HG03159 (cell line): ENCODE measurements at regions not wholly inside any gene's neighbourhood (a gene's known extent, or its start where the extent isn't known, plus 50 kb on each side); places are given as distances from the start of the nearest gene placed in this dataset.
"Not testable (repeated sequence)": the region's sequence is repeated elsewhere in the genome, so short reads cannot be mapped to it uniquely, and the experiment has no call there.

Experiments
- ATAC-seq: cut with Tn5 transposase; IDR thresholded peaks from one replicate; pipeline ENCODE4 v1.9.1; 2021; ENCODE audit warnings: mild to moderate bottlenecking, moderate library complexity; ENCODE audit not compliant: unreplicated experiment

GRCh38 chr2:234166531-234166930 lies 116.0 kb downstream of the SPP2 start:
- ATAC-seq, result no peak

DNA sequence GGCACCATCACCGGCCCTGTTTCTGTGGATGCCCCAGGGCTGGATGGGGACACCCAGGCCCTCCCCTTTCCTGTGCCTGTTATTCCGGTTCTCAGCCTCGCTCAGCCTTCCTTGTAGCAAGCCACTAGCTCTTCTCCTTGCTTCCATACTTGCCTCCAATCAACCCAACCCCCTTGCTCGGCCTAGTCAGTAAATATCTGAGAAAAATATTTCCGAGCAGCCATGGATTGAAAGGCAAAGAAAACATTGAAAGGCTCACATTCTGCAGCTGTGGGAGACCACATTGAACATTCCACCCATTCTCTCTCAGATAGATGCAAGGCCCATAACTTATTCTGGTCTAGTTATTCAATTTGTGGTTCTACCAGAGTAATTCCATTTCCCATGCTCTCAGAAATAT lies 114.9 kb downstream of the SPP2 start:
- no peak for ATAC-seq

DNA sequence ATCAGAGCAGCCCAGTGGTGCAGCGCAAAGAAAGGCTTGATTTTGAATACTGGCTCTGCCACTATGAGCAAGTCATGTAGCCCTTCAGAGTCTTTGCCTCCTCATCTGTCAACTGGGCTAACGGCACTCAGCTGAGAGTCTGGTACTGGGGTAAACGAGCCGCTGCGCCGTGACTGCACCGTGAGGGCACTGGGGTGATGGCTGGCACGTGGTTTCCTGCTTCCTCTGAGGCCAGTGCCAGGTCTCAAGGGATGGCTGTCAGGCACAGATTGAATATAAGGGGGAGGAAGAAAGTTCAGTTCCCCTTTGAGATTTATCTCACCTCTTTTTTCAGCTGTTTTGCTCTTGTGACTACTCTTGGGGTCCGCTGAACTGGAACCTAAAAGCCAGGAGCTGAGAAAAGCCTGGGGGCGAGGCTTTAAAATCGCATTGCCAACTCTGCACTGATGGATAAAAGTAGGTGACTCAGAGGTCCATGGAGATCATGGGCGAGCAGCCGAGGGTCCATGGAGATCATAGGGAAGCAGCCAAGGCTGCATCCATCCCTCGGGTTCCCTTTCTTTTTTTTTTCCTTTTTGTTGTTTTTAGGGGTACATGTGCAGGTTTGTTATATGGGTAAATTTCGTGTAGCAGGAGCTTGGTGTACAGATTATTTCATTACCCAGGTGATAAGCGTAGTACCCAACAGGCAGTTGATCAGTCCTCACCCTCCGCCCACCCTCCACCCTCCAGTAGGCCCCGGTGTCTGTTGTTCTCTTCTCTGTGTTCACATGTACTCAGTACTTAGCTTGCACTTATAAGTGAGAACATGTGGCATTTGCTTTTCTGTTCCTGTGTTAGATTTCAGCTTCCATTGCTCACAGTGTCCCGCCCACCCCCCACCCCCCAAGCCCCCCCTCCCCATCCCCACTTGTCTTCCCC lies 114.3 kb downstream of the SPP2 start:
- no peak for ATAC-seq

GRCh38 chr2:234163510-234164045 lies 113.1 kb downstream of the SPP2 start:
- ATAC-seq, result no peak

- no peak for ATAC-seq
These were observed 112.4 kb downstream of the SPP2 start for GRCh38 chr2:234162861-234163260.

- no peak for ATAC-seq
These were observed 111.4 kb downstream of the SPP2 start for GRCh38 chr2:234161932-234162331.

GRCh38 chr2:234158812-234159211 lies 108.3 kb downstream of the SPP2 start:
- ATAC-seq, result no peak

GRCh38 chr2:234157817-234158588 lies 107.5 kb downstream of the SPP2 start:
- no peak for ATAC-seq

DNA sequence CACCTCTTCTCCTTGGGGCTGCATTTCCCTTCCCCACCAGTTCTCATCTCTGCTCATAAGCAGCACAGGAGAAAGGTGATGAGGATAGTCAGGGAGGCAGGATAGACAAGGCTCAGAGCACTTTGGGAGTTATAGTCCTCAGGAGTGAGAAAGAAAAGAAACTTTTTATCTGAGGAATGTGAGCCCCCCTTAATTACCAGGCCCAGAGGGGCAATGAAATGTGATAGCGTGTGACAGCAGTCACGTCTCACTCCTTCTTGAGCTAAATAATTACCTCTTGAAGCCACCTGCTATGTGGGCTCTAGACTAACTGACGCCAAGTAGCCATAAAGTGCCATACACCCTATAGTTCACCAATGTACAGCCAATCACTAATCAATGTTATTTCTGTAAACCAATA lies 105.8 kb downstream of the SPP2 start:
- ATAC-seq, result no peak

DNA sequence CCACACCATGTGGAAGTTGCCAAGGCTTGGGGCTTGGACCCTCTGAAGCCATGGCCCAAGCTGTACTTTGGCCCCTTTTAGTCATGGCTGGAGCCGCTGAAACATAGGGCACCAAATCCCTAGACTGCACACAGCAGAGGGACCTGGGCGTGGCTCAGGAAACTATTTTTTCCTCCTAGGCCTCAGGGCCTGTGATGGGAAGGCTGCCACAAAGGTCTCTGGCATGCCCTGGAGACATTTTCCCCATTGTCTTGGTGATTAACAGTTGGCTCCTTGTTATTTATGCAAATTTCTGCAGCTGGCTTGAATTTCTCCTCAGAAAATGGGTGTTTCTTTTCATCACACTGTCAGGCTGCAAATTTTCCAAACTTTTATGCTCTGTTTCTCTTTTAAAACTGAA lies 102.3 kb downstream of the SPP2 start:
- not testable (repeated sequence) for ATAC-seq

DNA sequence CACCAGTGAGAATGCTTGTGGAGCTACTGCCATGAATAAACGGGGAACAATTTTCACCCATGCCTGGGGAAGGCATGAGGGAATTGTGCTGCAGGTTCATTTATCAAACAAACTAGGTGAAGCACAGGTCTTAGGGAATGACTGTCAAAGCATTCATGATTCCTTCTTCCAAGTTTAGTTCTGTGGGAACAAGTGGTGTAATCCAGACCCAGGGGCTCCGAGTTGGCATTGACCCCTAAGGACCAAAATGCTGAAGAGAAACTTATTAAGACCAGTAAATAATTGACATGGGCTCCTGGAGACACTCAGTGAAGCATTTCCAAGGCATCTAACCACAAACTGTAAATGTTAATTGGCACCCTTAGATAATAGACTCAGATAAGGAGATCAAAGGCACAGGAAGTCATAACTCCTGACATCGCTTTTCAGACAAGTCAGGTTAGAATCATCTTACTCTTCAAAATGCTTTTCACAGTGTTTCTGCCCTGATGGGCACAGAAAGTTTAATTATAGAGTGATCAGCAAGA lies 96.9 kb downstream of the SPP2 start:
- ATAC-seq, result no peak

DNA sequence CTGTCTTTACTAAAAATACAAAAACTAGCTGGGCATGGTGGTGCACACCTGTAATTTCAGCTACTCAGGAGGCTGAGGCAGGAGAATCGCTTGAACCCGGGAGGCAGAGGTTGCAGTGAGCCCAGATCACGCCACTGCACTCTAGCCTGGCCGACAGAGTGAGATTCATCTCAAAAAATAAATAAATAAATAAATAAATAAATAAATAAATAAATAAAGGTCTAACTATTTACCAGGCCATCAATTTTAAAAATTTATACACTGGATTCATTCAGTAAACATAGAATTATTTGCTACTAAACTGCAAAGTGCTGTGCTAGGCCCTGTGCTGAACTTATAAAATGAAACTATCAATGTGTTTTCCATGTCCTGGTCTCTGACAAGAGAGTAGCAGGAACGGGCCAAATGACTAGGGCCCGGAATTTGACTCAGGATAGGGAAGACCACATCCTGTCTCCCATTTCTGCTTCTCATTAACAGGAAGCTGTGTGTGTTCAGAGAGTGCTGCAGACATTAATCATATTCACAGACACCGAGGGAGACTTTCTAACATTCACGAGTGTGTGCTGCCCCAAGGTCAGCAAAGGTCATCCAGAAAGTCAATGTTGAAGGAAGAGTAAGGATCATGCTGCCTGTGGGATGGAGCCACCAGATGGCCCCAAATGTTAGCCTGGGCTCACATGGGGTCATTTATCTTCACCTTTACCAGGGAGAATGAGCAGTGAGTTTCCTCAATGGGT lies 95.8 kb downstream of the SPP2 start:
- no peak for ATAC-seq

DNA sequence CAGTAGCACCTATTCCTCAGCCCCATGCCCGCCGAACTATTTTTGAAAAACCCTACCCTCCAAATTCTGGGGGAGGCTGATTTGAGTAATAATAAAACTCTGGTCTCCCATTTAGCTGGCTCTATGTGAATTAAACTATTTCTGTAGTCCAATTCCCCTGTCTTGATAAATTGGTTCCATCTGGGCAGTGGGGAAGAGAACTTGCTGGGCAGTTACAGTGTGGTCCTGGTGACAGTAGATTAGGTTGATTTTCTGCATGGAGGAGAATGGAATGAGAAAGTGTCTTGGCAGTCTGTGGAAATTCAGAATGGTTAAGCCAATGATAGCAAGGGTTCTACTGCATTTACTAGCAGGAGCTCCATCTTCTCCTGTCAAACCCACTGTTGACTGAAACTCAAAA lies 95.0 kb downstream of the SPP2 start:
- no peak for ATAC-seq

- ATAC-seq, result no peak
These were observed 94.6 kb downstream of the SPP2 start for GRCh38 chr2:234145057-234145456.

- no peak for ATAC-seq
These were observed 93.4 kb downstream of the SPP2 start for GRCh38 chr2:234143896-234144295.

DNA sequence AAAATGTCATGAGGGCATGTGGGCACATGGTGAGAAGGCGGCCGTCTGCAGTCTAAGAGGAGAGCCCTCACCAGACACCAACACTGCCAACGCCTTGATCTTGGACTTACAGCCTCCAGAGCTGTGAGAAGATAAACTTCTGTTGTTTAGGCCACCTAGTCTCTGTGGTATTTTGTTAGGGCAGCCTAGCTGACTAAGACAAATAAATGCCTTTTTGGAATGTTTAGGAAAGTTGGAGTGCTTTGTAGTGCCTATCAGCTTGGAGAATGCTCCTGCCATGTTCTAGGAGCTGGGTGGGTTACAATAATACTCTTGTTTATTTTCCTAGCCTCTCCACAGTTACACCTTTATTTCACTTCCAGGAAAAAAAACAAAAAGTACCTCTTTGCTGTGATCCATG lies 92.0 kb downstream of the SPP2 start:
- ATAC-seq, result no peak

DNA sequence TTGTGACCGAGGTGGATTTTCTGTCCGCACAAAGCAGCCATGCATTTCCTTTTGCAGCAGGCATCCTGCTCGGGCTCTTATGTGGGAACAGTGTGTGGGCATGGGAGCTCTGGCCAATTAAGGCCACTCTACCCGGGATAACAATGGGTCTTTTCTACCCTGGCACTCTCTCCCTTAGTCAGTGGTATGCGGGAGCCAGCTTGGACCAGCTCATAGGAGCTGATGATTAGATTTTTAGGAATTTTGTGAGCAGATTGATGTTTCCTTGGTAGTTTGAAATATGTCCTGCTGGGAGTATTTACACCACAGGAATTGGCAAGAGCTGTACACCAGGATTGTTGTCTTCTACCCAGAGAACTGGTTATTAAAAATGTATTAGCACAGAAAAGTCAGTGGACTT lies 89.3 kb downstream of the SPP2 start:
- ATAC-seq, result no peak

DNA sequence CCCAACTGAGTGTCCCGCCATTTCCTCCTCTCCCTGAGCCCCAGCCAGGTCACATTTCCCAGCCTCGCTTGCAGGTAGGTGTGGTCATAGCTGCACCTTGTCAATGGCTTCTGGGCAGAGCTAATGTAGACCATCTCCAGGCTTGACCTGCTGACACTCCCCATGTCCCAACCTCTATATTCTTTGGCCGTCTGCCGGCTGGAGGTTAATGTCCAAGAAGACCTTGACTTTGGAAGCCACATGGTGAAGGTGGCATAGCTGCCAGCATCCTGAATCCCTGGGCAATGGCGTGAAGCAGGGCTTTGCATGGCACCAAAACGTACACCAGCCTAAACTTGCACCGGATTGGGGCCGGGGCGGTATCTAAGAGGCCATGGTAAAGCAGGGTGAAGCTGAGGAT lies 88.3 kb downstream of the SPP2 start:
- no peak for ATAC-seq

DNA sequence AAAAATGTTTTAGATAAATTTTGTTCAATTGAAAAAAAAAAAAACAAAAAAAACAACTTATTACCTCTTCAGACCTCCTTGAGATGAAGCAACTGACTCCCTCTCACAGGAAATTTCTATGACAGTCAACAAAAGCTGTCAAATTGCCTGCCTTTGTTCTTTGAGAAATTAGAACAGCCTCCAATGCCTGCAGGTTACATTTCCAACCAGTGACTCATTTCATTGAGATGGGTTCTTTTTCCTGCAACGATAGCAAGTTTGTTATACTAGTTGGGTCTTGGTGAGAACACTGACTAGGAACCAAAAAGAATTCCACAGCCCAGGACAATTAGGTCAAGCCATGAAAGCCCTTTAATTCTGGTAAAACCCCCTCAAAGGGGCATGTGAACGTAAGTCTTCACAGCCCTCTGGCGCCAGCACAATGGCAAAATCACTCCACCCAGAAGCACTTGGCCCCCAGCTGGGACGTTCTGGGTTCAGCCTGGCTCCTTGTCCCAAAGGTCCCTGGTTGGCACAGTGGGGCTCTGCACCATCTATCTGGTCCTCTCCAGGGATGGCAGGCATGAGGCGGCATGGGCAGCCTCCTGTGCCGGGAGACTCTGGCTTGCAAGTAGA lies 87.0 kb downstream of the SPP2 start:
- ATAC-seq, result no peak

GRCh38 chr2:234136461-234136860 lies 86.0 kb downstream of the SPP2 start:
- no peak for ATAC-seq
